Sigmoid colon (tissue), 6 donors: ENCODE measurements at regions not wholly inside any gene's neighbourhood (a gene's known extent, or its start where the extent isn't known, plus 50 kb on each side); places are given as distances from the start of the nearest gene placed in this dataset.

ENCODE experiments used
- DNase-seq: peaks from one replicate; pipeline ENCODE4 v3.0.0-alpha.2; 2019
- H3K27ac ChIP-seq, 4 donors: fragments of 200-600 bp; sonication (generic); one replicate each; pipeline ENCODE4 v1.5.1; 2016 to 2019; ENCODE audit warnings: mild to moderate bottlenecking in 1 of 4
- H3K27me3 ChIP-seq, 3 donors: fragments of 200-600 bp; sonication (generic); one replicate each; pipeline ENCODE4 v1.5.1; 2019; ENCODE audit warnings: mild to moderate bottlenecking in 1 of 3
- H3K36me3 ChIP-seq, 4 donors: fragments of 200-600 bp; sonication (generic); one replicate each; pipeline ENCODE4 v1.5.1; 2016 to 2019
- H3K4me1 ChIP-seq, 4 donors: fragments of 200-600 bp; sonication (generic); one replicate each; pipeline ENCODE4 v1.5.1; 2017 to 2019
- H3K4me3 ChIP-seq, 4 donors: fragments of 200-600 bp; sonication (generic); one replicate each; pipeline ENCODE4 v1.5.1; 2017 to 2019; ENCODE audit warnings: mild to moderate bottlenecking in 2 of 4, moderate library complexity in 1 of 4
- H3K9me3 ChIP-seq, 4 donors: fragments of 200-600 bp in 3 of 4; sonication (generic) in 3 of 4; one replicate each; pipeline versions ENCODE4 v1.5.1 to v1.6.1; 2013 to 2019
- CTCF ChIP-seq, 4 experiments: fragments of 450-650 bp in 3 of 4; fragments of 200-600 bp in 1 of 4; IDR thresholded peaks; one replicate each; pipeline ENCODE4 v1.5.1; 2016 to 2019; ENCODE audit warnings: antibody characterized with exemption in 4 of 4, mild to moderate bottlenecking in 3 of 4, moderate library complexity in 2 of 4
- EP300 ChIP-seq, 4 donors: sonication (generic); formaldehyde crosslinking; IDR thresholded peaks; one replicate each; pipeline ENCODE4 v1.6.1; 2017; ENCODE audit warnings: antibody characterized with exemption in 4 of 4
- POLR2A ChIP-seq, 2 donors: fragments of 450-650 bp; IDR thresholded peaks; one replicate each; pipeline ENCODE4 v1.6.1; 2016; ENCODE audit warnings: antibody characterized with exemption in 2 of 2, mild to moderate bottlenecking in 2 of 2, moderate library complexity in 2 of 2
- POLR2AphosphoS5 ChIP-seq, 4 donors: sonication (generic); formaldehyde crosslinking; IDR thresholded peaks; one replicate each; pipeline ENCODE4 v1.6.1; 2017; ENCODE audit warnings: antibody characterized with exemption in 4 of 4
- WGBS, 2 donors: extraction: QIAGEN DNeasy Blood & Tissue Kit; methylation state at CpG; one replicate each; pipeline ENCODE4 v1.1.7; 2013; 5-methylcytosine and 5-hydroxymethylcytosine counted together
- intact Hi-C: fragments of 100-400 bp; cut with DNase I; formaldehyde crosslinking; loops from one replicate; pipeline ENCODE4 v1.15.1; 2023
- donor health status: healthy with polysubstance abuse.
- donor health status: healthy.

GRCh38 chr11:127651175-127651887, 650.8 kb upstream of the KIRREL3 start:
- TF ChIP-seq EP300 (IDR thresholded peaks at IDR 0.05), result no peak
- TF ChIP-seq POLR2AphosphoS5 (IDR thresholded peaks at IDR 0.05), result no peak
- TF ChIP-seq CTCF (IDR thresholded peaks at IDR 0.05), result no peak
- TF ChIP-seq POLR2A (IDR thresholded peaks at IDR 0.05), result no peak
- Histone ChIP-seq H3K4me1 (no peaks in the 10 kb centered on the region), H3K27me3 (no peaks in the 10 kb centered on the region), H3K4me3 (no peak overlapping the region), H3K36me3 (no peaks in the 10 kb centered on the region), H3K9me3 (no peaks in the 10 kb centered on the region), H3K27ac (no peak overlapping the region)
- WGBS, 2 donors, result 46 to 63% methylated on average over 5 of the region's 5 CpGs
- DNase-seq, result no peak
- intact Hi-C loops, result no loop called here

- 95 to 99% methylated on average over 1 of the region's 1 CpG for WGBS, 2 donors
- Histone ChIP-seq H3K4me3 (no peak overlapping the region), H3K4me1 (no peaks in the 10 kb centered on the region), H3K27me3 (no peaks in the 10 kb centered on the region), H3K27ac (no peak overlapping the region), H3K9me3 (no peaks in the 10 kb centered on the region), H3K36me3 (no peaks in the 10 kb centered on the region)
- DNase-seq, result no peak
- intact Hi-C loops, result no loop called here
- TF ChIP-seq CTCF (IDR thresholded peaks at IDR 0.05), result no peak
These were observed 649.4 kb upstream of the KIRREL3 start for GRCh38 chr11:127649958-127650357.

- H3K4me3 ChIP-seq, result no peak overlapping the region
- intact Hi-C loops, result no loop called here
- TF ChIP-seq CTCF (IDR thresholded peaks at IDR 0.05) (no peak), POLR2A (IDR thresholded peaks at IDR 0.05) (no peak), POLR2AphosphoS5 (IDR thresholded peaks at IDR 0.05) (no peak), EP300 (IDR thresholded peaks at IDR 0.05) (no peak)
- no peak overlapping the region for H3K27ac ChIP-seq
- WGBS, 2 donors, result 42 to 68% methylated on average over 2 of the region's 2 CpGs
- DNase-seq, result no peak
- no peaks in the 10 kb centered on the region for H3K9me3 ChIP-seq
- no peaks in the 10 kb centered on the region for H3K4me1 ChIP-seq
- no peaks in the 10 kb centered on the region for H3K27me3 ChIP-seq
- no peaks in the 10 kb centered on the region for H3K36me3 ChIP-seq
These were observed 648.5 kb upstream of the KIRREL3 start for GRCh38 chr11:127649071-127649470.

GRCh38 chr11:127648583-127648982, 648.0 kb upstream of the KIRREL3 start:
- no peaks in the 10 kb centered on the region for H3K36me3 ChIP-seq
- H3K9me3 ChIP-seq, result no peaks in the 10 kb centered on the region
- no peak overlapping the region for H3K4me3 ChIP-seq
- no peak overlapping the region for H3K27ac ChIP-seq
- intact Hi-C loops, result no loop called here
- TF ChIP-seq POLR2AphosphoS5 (IDR thresholded peaks at IDR 0.05) (no peak), CTCF (IDR thresholded peaks at IDR 0.05) (no peak), EP300 (IDR thresholded peaks at IDR 0.05) (no peak), POLR2A (IDR thresholded peaks at IDR 0.05) (no peak)
- H3K4me1 ChIP-seq, result no peaks in the 10 kb centered on the region
- H3K27me3 ChIP-seq, result no peaks in the 10 kb centered on the region
- no peak for DNase-seq

DNA sequence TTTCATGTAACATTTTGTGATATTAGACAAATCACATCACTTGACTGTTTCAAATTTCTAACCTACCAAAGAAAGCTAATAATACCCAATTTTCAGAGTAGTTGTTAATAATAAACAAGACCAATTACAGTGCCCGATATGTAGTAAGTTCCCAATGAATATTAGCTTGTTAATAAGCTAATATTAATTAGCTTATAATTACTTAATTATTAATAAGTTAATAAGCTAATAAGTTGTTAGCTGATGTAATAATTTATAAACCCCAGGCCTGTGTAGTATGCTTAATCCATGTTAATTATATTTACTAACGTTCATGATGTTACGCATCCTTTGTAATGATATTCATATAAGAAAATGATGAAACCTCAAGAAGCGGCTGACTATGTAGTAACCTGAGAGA, 643.8 kb upstream of the KIRREL3 start:
- H3K36me3 ChIP-seq, result no peaks in the 10 kb centered on the region
- WGBS, 2 donors, result 97% methylated on average over 4 of the region's 4 CpGs
- H3K4me1 ChIP-seq, result no peaks in the 10 kb centered on the region
- no peak for TF ChIP-seq EP300 (IDR thresholded peaks at IDR 0.05)
- TF ChIP-seq CTCF (IDR thresholded peaks at IDR 0.05), result no peak
- TF ChIP-seq POLR2A (IDR thresholded peaks at IDR 0.05), result no peak
- no peak for TF ChIP-seq POLR2AphosphoS5 (IDR thresholded peaks at IDR 0.05)
- intact Hi-C loops, result no loop called here
- DNase-seq, result no peak
- no peak overlapping the region for H3K4me3 ChIP-seq
- H3K27ac ChIP-seq, result no peak overlapping the region
- no peaks in the 10 kb centered on the region for H3K9me3 ChIP-seq
- H3K27me3 ChIP-seq, result no peaks in the 10 kb centered on the region
